Activated CD4-positive, alpha-beta T cell treated with anti-CD3 and anti-CD28 coated beads, Interleukin-10, Interleukin-2, amounts not matched to agents 100 ng/mL and 50 ng/mL, durations not matched to agents 16 hours and 8 hours (primary cell): ENCODE measurements at regions not wholly inside any gene's neighbourhood (a gene's known extent, or its start where the extent isn't known, plus 50 kb on each side); places are given as distances from the start of the nearest gene placed in this dataset.

Source experiments
- DNase-seq: peaks from one replicate; pipeline ENCODE4 v3.0.0-alpha.2; 2020

GRCh38 chr6:155701342-155701741 lies 245.7 kb upstream of the NOX3 start:
- no peak for DNase-seq

- no peak for DNase-seq
These were observed 239.9 kb upstream of the NOX3 start for GRCh38 chr6:155695495-155695894.

- no peak for DNase-seq
These were observed 238.8 kb upstream of the NOX3 start for GRCh38 chr6:155694419-155694790.

- DNase-seq, result no peak
These were observed 238.2 kb upstream of the NOX3 start for GRCh38 chr6:155693573-155694418.

GRCh38 chr6:155690820-155691219 lies 235.2 kb upstream of the NOX3 start:
- no peak for DNase-seq

GRCh38 chr6:155687645-155688044 lies 232.0 kb upstream of the NOX3 start:
- no peak for DNase-seq

- DNase-seq, result no peak
These were observed 229.0 kb upstream of the NOX3 start for GRCh38 chr6:155684416-155685196.

GRCh38 chr6:155678361-155678760 lies 222.7 kb upstream of the NOX3 start:
- no peak for DNase-seq

- DNase-seq, result no peak
These were observed 220.7 kb upstream of the NOX3 start for GRCh38 chr6:155676346-155676745.

GRCh38 chr6:155670655-155671054 lies 215.0 kb upstream of the NOX3 start:
- no peak for DNase-seq

GRCh38 chr6:155660251-155660977 lies 204.8 kb upstream of the NOX3 start:
- no peak for DNase-seq

GRCh38 chr6:155656024-155656423 lies 200.4 kb upstream of the NOX3 start:
- no peak for DNase-seq

- DNase-seq, result no peak
These were observed 198.8 kb upstream of the NOX3 start for GRCh38 chr6:155654474-155654873.

GRCh38 chr6:155648301-155648700 lies 192.7 kb upstream of the NOX3 start:
- DNase-seq, result no peak

- no peak for DNase-seq
These were observed 191.7 kb upstream of the NOX3 start for GRCh38 chr6:155647354-155647753.

GRCh38 chr6:155646443-155646842 lies 190.8 kb upstream of the NOX3 start:
- DNase-seq, result no peak

GRCh38 chr6:155645325-155645724 lies 189.7 kb upstream of the NOX3 start:
- no peak for DNase-seq

- DNase-seq, result no peak
These were observed 186.0 kb upstream of the NOX3 start for GRCh38 chr6:155641603-155642002.

- peak; percentile 1 for DNase-seq
These were observed 182.6 kb upstream of the NOX3 start for GRCh38 chr6:155638200-155638599.

GRCh38 chr6:155635416-155635815 lies 179.8 kb upstream of the NOX3 start:
- no peak for DNase-seq

GRCh38 chr6:155630085-155630484 lies 174.4 kb upstream of the NOX3 start:
- no peak for DNase-seq

GRCh38 chr6:155629652-155630051 lies 174.0 kb upstream of the NOX3 start:
- no peak for DNase-seq

GRCh38 chr6:155628306-155628705 lies 172.7 kb upstream of the NOX3 start:
- DNase-seq, result peak; percentile 63
